ENCODE measurements at regions not wholly inside any gene's neighbourhood (a gene's known extent, or its start where the extent isn't known, plus 50 kb on each side); places are given as distances from the start of the nearest gene placed in this dataset.

DNA sequence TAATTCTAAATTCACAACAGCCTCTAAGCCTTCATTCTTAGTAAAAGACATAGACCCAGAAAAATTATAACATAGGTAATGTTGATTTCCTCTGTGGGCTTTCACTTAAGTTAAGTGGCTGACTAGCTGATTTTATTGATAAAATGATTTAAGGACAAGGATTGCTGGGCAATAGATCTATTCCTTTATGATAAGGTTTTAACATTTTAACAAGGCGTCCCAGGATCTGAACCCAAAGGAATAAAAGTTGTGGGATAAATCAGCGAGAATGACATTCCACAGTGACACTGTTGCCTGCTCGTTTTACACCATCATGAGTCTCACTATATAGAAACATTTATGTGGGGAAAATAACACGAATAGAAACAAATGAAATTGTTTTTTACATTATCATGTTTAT is 1151.0 kb downstream of the ZPLD1 start:
- H3K27ac ChIP-seq (ENCODE audit: low read depth, low read length): no peak overlapping the region
- H3K79me2 ChIP-seq (ENCODE audit: control insufficient read depth in 1 of 2, insufficient read depth in 2 of 2, low read length in 2 of 2): no peaks in the 10 kb centered on the region
- ChIA-PET CTCF (ENCODE audit: partially characterized antibody) (no interaction called here), POLR2A (ENCODE audit: partially characterized antibody) (no interaction called here)
- H3K23me2 ChIP-seq (ENCODE audit: low read depth, low read length): no peaks in the 10 kb centered on the region
- no peak overlapping the region for H3K9ac ChIP-seq (replicated peaks in 1 of 4; ENCODE audit: extremely low read depth in 1 of 4, low read depth in 3 of 4, low read length in 3 of 4)
- TF ChIP-seq, protein P1, sequence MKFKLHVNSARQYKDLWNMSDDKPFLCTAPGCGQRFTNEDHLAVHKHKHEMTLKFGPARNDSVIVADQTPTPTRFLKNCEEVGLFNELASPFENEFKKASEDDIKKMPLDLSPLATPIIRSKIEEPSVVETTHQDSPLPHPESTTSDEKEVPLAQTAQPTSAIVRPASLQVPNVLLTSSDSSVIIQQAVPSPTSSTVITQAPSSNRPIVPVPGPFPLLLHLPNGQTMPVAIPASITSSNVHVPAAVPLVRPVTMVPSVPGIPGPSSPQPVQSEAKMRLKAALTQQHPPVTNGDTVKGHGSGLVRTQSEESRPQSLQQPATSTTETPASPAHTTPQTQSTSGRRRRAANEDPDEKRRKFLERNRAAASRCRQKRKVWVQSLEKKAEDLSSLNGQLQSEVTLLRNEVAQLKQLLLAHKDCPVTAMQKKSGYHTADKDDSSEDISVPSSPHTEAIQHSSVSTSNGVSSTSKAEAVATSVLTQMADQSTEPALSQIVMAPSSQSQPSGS (IDR thresholded peaks at IDR 0.05; ENCODE audit: low read length): no peak
- TF ChIP-seq YY1 (IDR thresholded peaks at IDR 0.05; ENCODE audit: low read depth, low read length) (no peak), BACH1 (IDR thresholded peaks at IDR 0.05; ENCODE audit: low read length) (no peak), POLR2AphosphoS5 (IDR thresholded peaks at IDR 0.05; ENCODE audit: low read depth, low read length) (no peak)
- no peaks in the 10 kb centered on the region for H4K20me1 ChIP-seq (replicated peaks in 1 of 2; ENCODE audit: control insufficient read depth in 1 of 2, insufficient read depth in 2 of 2, low read length in 2 of 2)
- no peak overlapping the region for H4K8ac ChIP-seq (ENCODE audit: extremely low read depth, insufficient read depth, low read length)
- H2AFZ ChIP-seq (ENCODE audit: low read length): no peak overlapping the region
- no peak overlapping the region for H2BK12ac ChIP-seq (ENCODE audit: low read depth, low read length)
- H2BK120ac ChIP-seq (replicated peaks; ENCODE audit: low read depth, low read length): no peak overlapping the region
- H3K4me3 ChIP-seq (ENCODE audit: extremely low read depth in 1 of 4, insufficient read depth in 2 of 4, low read depth in 3 of 4, low read length in 4 of 4): no peak overlapping the region
- DNase-seq (ENCODE audit: low read depth in 1 of 2, low spot score in 2 of 2): no peak
- no peak overlapping the region for H4K5ac ChIP-seq (ENCODE audit: insufficient read length, low read depth, low read length)
- no peaks in the 10 kb centered on the region for H3K27me3 ChIP-seq (replicated peaks in 1 of 4; ENCODE audit: control insufficient read depth in 3 of 4, extremely low read depth in 1 of 4, insufficient read depth in 3 of 4, low read length in 3 of 4)
- H3K56ac ChIP-seq (replicated peaks; ENCODE audit: insufficient read length, low read depth, low read length): no peak overlapping the region
- H3K14ac ChIP-seq (ENCODE audit: insufficient read length): no peak overlapping the region
- no peak overlapping the region for H2AK5ac ChIP-seq (ENCODE audit: low read depth, low read length)
- H3K36me3 ChIP-seq (ENCODE audit: control insufficient read depth in 2 of 4, insufficient read depth in 4 of 4, low read length in 3 of 4): no peaks in the 10 kb centered on the region
- no peak overlapping the region for H3K4ac ChIP-seq (replicated peaks; ENCODE audit: insufficient read length, low read depth, low read length)
- H3K9me3 ChIP-seq (ENCODE audit: insufficient read depth in 2 of 2, low read depth in 1 of 2, low read length in 1 of 2): no peaks in the 10 kb centered on the region
- H2BK15ac ChIP-seq (ENCODE audit: low read length): no peak overlapping the region
- H3K4me2 ChIP-seq (ENCODE audit: insufficient read depth in 1 of 2, low read depth in 2 of 2, low read length in 2 of 2): no peak overlapping the region
- H3K79me1 ChIP-seq (ENCODE audit: low read depth, low read length): no peaks in the 10 kb centered on the region
- H2BK5ac ChIP-seq (ENCODE audit: low read depth, low read length): no peak overlapping the region
- no peak for FAIRE-seq
- no peak overlapping the region for H3K18ac ChIP-seq (ENCODE audit: extremely low read depth, low read length)
- no peak overlapping the region for H3K23ac ChIP-seq (ENCODE audit: insufficient read length)
- H2BK20ac ChIP-seq (ENCODE audit: low read length): no peak overlapping the region
- no peak overlapping the region for H4K91ac ChIP-seq (replicated peaks; ENCODE audit: insufficient read length, low read length)
- 85% methylated on average over 4 of the region's 4 CpGs; no CpG with 5 or more reads in 1 of the 2 experiments for WGBS, 2 experiments (ENCODE audit: extremely low coverage in 1 of 2, insufficient coverage in 1 of 2, insufficient read length in 1 of 2, insufficient replicate concordance in 2 of 2, low coverage in 1 of 2, low lambda C conversion rate in 2 of 2, missing lambda C conversion rate in 1 of 2)
- H3K4me1 ChIP-seq (replicated peaks in 1 of 4; ENCODE audit: control insufficient read depth in 3 of 4, insufficient read depth in 4 of 4, low read length in 3 of 4): no peaks in the 10 kb centered on the region
